GM20000 (cell line): ENCODE measurements at regions not wholly inside any gene's neighbourhood (a gene's known extent, or its start where the extent isn't known, plus 50 kb on each side); places are given as distances from the start of the nearest gene placed in this dataset.
"Not testable (repeated sequence)": the region's sequence is repeated elsewhere in the genome, so short reads cannot be mapped to it uniquely, and the experiment has no call there.

Experiments
- DNase-seq: peaks from one replicate; pipeline ENCODE4 v3.0.0; 2012; ENCODE audit warnings: low spot score
- TF ChIP-seq, protein P1 (sequence below): IDR thresholded peaks from 2 replicates; pipeline ENCODE4 v1.5.1; 2012; ENCODE audit warnings: mild to moderate bottlenecking, control low read depth; ENCODE audit errors: extremely low read depth, missing control alignments

DNA sequence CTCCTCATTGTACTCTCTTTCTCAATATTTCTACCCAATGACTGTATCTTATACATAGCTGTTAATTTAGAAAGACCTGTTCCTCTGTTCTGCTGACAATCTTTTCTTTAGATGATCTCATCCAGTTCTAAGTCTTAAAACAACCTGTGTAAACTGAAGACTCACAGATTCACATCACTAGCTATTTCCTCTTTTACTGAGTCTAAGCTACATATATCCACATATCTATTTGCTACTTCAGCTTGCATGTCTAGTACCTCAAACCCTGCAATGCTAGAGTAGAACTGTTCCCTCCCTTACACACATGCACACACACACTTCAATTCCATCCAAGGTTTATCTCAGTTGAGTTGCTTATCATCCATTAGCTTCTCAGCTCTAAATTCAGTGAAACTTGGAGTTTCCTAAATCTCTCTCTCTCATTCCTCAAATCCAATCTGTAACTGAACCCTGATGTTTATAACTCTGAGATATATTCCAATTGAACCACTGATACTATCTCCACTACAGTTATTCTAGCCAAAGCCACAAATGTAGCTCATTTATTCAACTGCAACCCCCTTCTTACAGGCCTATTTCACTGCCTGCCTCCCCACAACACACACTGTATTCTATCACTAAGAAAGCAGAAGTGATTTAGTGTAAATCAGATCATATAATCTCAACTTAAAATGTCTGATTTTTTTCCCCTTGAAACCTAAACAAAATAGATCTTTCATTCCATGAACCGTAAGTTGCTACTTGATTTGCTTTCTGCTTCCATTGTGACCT, 1036.8 kb upstream of the POT1 start:
- DNase-seq, result no peak
- TF ChIP-seq, protein P1, sequence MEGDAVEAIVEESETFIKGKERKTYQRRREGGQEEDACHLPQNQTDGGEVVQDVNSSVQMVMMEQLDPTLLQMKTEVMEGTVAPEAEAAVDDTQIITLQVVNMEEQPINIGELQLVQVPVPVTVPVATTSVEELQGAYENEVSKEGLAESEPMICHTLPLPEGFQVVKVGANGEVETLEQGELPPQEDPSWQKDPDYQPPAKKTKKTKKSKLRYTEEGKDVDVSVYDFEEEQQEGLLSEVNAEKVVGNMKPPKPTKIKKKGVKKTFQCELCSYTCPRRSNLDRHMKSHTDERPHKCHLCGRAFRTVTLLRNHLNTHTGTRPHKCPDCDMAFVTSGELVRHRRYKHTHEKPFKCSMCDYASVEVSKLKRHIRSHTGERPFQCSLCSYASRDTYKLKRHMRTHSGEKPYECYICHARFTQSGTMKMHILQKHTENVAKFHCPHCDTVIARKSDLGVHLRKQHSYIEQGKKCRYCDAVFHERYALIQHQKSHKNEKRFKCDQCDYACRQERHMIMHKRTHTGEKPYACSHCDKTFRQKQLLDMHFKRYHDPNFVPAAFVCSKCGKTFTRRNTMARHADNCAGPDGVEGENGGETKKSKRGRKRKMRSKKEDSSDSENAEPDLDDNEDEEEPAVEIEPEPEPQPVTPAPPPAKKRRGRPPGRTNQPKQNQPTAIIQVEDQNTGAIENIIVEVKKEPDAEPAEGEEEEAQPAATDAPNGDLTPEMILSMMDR, result no peak

GRCh38 chr7:125934955-125935354, 1005.3 kb upstream of the POT1 start:
- no peak for DNase-seq
- TF ChIP-seq, protein P1, result no peak

- TF ChIP-seq, protein P1, result no peak
- no peak for DNase-seq
Measured at GRCh38 chr7:125934539-125934938, 1004.9 kb upstream of the POT1 start.

- TF ChIP-seq, protein P1, result no peak
- no peak for DNase-seq
Measured at GRCh38 chr7:125930848-125931247, 1001.2 kb upstream of the POT1 start.

GRCh38 chr7:125927556-125927955, 997.9 kb upstream of the POT1 start:
- TF ChIP-seq, protein P1, result no peak
- DNase-seq, result no peak

- DNase-seq, result no peak
- TF ChIP-seq, protein P1, result no peak
Measured at GRCh38 chr7:125926621-125927020, 997.0 kb upstream of the POT1 start.

GRCh38 chr7:125924037-125924436, 994.4 kb upstream of the POT1 start:
- DNase-seq, result no peak
- TF ChIP-seq, protein P1, result no peak

- DNase-seq, result not testable (repeated sequence)
Measured at GRCh38 chr7:125915381-125915948, 985.8 kb upstream of the POT1 start.
